Left renal cortex interstitium (tissue), 4 donors: ENCODE measurements at regions not wholly inside any gene's neighbourhood (a gene's known extent, or its start where the extent isn't known, plus 50 kb on each side); places are given as distances from the start of the nearest gene placed in this dataset.
"Not testable (repeated sequence)": the region's sequence is repeated elsewhere in the genome, so short reads cannot be mapped to it uniquely, and the experiment has no call there.

Source experiments
- DNase-seq, 4 donors: peaks; one replicate each; pipeline ENCODE4 v3.0.0-alpha.2; 2013; ENCODE audit warnings: low read depth in 4 of 4, low spot score in 2 of 4, missing footprints in 1 of 4

- DNase-seq: no peak
Measured at GRCh38 chr4:89506866-89507491, 199.4 kb upstream of the GPRIN3 start.

- DNase-seq: no peak
Measured at GRCh38 chr4:89502581-89502980, 195.0 kb upstream of the GPRIN3 start.

GRCh38 chr4:89497517-89498308, 190.1 kb upstream of the GPRIN3 start:
- DNase-seq: no peak

GRCh38 chr4:89496851-89497250, 189.3 kb upstream of the GPRIN3 start:
- DNase-seq: no peak

GRCh38 chr4:89493367-89493766, 185.8 kb upstream of the GPRIN3 start:
- no peak for DNase-seq

GRCh38 chr4:89492581-89493071, 185.0 kb upstream of the GPRIN3 start:
- DNase-seq: no peak

- DNase-seq: no peak
Measured at GRCh38 chr4:89491761-89492160, 184.2 kb upstream of the GPRIN3 start.

GRCh38 chr4:89489921-89490431, 182.4 kb upstream of the GPRIN3 start:
- not testable (repeated sequence) for DNase-seq

- DNase-seq: peak in 1 of 4 donors; percentile 10
Measured at GRCh38 chr4:89489338-89489771, 181.8 kb upstream of the GPRIN3 start.

GRCh38 chr4:89488736-89489135, 181.1 kb upstream of the GPRIN3 start:
- no peak for DNase-seq

GRCh38 chr4:89486673-89487072, 179.1 kb upstream of the GPRIN3 start:
- no peak for DNase-seq

- no peak for DNase-seq
Measured at GRCh38 chr4:89486042-89486441, 178.4 kb upstream of the GPRIN3 start.

- no peak for DNase-seq
Measured at GRCh38 chr4:89483833-89484232, 176.2 kb upstream of the GPRIN3 start.

GRCh38 chr4:89482926-89483595, 175.5 kb upstream of the GPRIN3 start:
- DNase-seq: no peak

- no peak for DNase-seq
Measured at GRCh38 chr4:89482251-89482650, 174.7 kb upstream of the GPRIN3 start.

GRCh38 chr4:89469930-89470375, 162.4 kb upstream of the GPRIN3 start:
- peak in 1 of 4 donors; percentile 13 for DNase-seq

GRCh38 chr4:89469516-89469915, 161.9 kb upstream of the GPRIN3 start:
- no peak for DNase-seq

GRCh38 chr4:89468602-89469001, 161.0 kb upstream of the GPRIN3 start:
- DNase-seq: no peak

- no peak for DNase-seq
Measured at GRCh38 chr4:89463341-89463740, 155.7 kb upstream of the GPRIN3 start.

GRCh38 chr4:89447543-89447942, 139.9 kb upstream of the GPRIN3 start:
- no peak for DNase-seq

- DNase-seq: no peak
Measured at GRCh38 chr4:89446193-89446592, 138.6 kb upstream of the GPRIN3 start.
